Fibroblast of skin of right quadriceps (primary cell): ENCODE measurements at regions not wholly inside any gene's neighbourhood (a gene's known extent, or its start where the extent isn't known, plus 50 kb on each side); places are given as distances from the start of the nearest gene placed in this dataset.
A peak's percentile ranks its signal among the peaks of the same experiment; 100 is the strongest.
"Not testable (repeated sequence)": the region's sequence is repeated elsewhere in the genome, so short reads cannot be mapped to it uniquely, and the experiment has no call there.

Experiments
- DNase-seq: peaks from one replicate; pipeline ENCODE4 v3.0.0-alpha.2; 2013

DNA sequence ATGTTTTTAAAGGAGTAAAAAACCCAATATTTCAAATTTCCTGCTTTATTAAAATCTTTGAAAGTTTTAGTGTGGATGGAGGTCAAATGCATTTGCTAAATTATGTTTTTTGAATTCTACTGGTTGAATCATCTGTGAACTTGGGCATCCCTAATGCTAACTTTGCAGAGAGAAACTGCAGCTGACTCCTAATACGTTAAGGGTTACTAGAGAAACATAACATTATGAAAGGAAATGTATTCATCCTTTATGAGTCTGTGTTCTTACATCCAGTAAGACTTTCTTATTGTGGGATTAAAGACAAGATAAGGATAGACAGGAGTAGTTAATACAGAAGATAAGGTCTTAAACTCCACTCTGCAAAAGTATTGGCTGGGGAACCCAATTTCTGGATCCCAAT is 140.6 kb downstream of the FAM124B start:
- DNase-seq = peak; percentile 35

DNA sequence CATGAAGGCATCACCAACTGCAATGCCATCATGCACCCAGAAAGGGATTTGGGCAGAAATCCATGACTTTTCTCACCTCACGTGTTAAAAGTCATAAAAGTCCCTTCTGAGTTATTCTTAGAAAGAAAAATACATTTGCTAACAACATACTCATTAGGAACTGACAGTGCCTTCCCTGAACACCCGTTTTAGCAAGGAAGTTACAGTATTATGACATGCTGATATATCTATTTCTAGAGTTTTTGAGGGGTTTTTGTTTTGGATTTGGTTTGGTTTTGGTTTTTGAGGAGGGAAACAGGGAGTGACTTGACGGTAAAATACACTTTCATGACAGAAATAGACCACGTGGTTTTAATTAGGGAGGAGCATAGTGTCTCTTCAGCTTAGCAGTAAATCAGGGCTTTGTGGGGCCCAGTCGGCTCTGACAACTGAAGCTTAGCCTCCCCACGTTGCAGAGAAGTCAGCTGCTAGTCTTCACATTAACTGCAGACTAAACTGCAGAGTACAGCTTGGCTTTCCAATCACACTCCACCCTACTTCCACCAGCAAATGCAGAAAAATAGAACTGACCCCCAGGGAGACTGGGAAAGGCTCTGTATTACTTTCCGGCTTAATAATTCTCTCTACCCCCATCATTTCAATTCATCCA is 141.4 kb downstream of the FAM124B start:
- peak; percentile 83 for DNase-seq

GRCh38 chr2:224259831-224260230 is 142.1 kb downstream of the FAM124B start:
- no peak for DNase-seq

DNA sequence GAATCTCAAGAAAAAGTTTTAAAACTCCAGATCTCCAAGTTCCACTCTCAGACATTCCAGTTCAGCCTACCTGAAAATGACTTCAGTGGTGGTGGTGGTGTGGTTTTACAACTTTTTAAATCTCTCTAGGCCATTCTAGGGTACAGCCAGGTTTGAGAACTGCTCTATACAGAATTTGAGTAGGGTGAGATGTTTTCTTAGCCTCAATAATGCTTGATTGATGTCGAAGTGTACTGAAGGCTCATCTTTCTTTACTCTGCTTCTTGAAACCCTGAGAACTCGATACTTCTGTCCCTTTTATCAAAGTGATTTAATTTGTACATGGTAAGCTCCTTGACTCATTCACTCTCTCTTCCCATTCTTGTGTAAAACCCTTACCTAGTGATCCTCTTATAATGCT is 143.8 kb downstream of the FAM124B start:
- no peak for DNase-seq

- DNase-seq = no peak
Measured at GRCh38 chr2:224257156-224257555, 144.8 kb downstream of the FAM124B start.

DNA sequence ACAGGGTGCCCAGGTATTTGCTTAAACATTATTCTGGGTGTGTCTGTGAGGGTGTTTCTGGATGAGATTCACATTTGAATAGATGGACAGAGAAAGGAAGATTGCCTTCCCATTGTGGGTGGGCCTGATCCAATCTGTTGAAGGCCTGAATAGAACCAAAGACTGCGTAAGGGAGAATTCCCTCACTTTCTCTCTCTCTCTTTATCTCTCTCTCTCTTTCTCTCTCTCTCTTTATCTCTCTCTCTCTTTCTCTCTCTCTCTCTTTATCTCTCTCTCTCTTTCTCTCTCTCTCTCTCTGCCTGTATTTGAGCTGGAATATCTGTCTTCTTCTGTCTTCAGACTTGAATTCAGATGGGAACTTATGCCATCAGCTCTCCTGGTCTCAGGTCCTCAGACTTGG is 148.4 kb downstream of the FAM124B start:
- no peak for DNase-seq

GRCh38 chr2:224252631-224253030 is 149.3 kb downstream of the FAM124B start:
- peak; percentile 86 for DNase-seq

- no peak for DNase-seq
Measured at GRCh38 chr2:224248944-224249371, 152.9 kb downstream of the FAM124B start.

DNA sequence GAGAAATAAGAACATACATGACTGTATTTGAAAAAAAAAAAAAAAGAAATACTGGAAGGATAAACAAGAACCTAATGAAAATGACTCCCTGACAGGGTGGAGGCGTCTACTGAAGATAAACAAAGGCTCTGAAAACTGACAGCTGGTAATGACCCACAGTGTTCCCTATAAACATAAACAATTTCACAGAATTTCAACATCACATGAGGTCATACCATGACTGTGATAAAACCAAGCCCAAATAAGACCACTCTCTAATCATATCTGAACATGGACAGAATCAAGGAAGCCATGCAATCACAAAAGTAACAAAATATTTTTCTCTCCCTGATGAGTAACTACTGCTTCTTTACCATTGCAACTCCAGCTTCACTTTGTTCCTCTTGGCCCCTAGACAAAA is 159.3 kb downstream of the FAM124B start:
- DNase-seq = no peak

DNA sequence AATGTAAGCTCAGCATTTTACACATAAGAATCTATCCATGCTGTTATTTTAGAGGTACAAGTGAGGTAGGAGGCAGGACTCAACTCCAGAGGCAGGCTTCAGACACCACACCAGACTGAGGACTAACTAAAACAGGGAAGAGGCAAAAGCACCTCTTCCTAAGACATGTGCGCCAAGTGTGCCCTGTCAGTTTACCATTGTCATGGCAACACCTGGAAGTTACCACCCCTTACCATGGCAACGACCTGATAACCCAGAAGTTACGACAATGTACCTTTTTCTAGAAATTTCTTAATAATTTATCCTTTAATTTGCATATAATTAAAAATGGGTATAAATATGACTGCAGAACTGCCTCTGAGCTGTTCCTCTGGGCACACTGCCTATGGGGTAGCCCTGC is 160.1 kb downstream of the FAM124B start:
- DNase-seq = no peak

- no peak for DNase-seq
Measured at GRCh38 chr2:224241001-224241400, 160.9 kb downstream of the FAM124B start.

- DNase-seq = no peak
Measured at GRCh38 chr2:224223851-224224555, 177.9 kb downstream of the FAM124B start.

DNA sequence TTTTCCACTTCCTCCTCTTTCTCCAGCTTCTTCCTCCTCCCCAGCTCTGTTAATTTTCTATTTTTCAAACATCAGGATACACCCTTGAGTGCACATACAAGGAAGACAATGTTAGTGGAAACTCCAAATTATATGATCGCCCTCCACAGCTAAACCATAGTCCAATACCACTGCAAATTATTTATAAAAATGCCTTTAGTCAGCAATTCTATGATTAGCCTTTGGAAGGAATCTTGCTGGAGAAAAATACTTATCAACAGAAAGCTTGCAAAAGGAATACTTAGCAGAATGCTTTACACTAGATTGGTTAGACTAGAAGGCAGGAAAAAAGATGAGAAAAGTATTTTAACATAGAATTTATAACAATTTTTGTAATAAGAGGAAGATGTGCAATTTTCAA is 178.9 kb downstream of the FAM124B start:
- DNase-seq = no peak

GRCh38 chr2:224222291-224222690 is 179.6 kb downstream of the FAM124B start:
- DNase-seq = peak; percentile 24

DNA sequence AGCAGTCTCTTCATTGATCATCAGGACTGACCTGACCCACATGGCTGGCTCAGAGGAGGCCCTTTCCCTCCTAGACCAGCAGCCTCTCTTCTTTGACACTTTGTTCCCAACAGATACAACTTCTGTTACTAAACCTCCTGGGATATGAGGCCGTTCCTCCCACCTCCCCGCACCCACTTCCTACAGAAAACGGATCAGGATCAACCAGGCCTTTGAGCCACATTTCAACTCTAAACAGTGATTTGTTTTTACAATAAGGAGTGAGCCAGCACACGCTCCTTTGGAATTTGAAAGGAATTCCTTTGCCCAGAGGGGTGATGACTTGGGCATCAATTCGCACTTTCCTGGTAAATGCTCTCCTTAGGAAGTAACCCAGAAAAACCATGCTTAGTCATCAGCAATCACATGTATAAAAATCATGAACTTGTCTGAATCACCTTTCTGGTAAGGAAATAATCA is 180.4 kb downstream of the FAM124B start:
- DNase-seq = peak; percentile 96

DNA sequence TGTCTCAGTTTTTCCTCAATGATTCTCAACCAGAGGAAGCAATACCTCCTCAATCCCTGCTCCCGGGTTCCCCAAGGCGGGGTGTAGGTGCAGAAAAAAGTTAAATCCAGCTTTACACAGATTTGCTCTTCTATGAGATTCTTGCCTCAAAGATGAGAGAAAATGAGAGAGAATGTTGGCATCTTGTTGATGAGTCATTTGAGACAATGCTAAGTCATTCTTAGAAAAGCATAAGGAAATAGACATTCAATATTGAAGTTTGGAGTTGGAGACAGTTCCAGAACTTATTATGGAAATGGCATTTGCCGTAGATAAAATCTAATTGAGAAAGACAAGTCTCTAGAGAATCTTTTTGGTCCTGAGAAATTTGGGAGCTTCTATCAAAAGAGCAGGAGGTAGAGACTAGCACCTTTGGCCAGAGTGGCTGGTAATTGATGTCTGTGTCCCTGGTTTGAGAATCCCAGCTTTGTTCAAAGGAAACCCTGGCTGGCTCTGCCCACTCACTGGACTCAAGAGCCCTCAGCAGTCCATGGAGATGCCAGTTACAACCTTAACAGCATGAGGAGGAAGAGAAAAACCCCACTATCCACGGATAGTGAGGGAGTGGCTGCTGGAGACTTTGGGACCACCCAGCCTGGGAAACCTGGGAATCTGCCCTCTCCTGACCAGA is 181.2 kb downstream of the FAM124B start:
- DNase-seq = peak; percentile 63

DNA sequence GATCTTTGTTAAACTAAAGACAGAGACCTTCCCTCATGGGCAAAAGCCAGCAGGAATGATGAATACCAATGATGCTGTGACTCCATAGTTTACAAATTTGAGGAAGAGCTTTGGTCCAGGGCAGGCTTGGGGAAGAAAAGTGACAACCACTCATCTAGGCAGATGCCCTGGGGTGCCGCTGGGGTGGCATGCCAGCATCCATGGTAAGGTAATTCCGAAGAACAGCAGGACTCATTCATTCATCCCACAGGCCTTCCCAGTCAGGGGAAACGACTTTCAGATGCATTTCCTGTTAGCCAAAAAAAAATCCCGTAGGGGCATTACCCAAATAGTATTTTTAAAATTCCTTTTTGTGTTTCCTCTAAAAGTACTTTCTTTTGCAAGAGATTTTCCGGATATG is 180.7 kb upstream of the SERPINE2 start:
- DNase-seq = no peak

- DNase-seq = peak; percentile 41
Measured at GRCh38 chr2:224217962-224218347, 178.9 kb upstream of the SERPINE2 start.

- no peak for DNase-seq
Measured at GRCh38 chr2:224217233-224217961, 178.3 kb upstream of the SERPINE2 start.

DNA sequence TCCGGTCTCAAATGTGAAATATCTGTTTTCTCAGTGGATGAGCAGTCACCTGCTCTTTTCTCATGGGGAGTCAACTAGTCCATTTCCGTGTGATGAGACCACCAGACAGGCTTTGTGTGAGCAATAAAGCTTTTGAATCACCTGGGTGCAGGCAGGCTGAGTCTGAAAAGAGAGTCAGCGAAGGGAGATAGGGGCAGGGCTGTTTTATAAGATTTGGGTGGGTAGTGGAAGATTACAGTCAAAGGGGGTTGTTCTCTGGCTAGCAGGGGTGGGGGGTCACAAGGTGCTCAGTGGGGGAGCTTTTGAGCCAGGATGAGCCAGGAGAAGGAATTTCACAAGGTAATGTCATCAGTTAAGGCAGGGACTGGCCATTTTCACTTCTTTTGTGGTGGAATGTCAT is 176.5 kb upstream of the SERPINE2 start:
- DNase-seq = not testable (repeated sequence)

- DNase-seq = no peak
Measured at GRCh38 chr2:224213396-224213795, 174.3 kb upstream of the SERPINE2 start.

DNA sequence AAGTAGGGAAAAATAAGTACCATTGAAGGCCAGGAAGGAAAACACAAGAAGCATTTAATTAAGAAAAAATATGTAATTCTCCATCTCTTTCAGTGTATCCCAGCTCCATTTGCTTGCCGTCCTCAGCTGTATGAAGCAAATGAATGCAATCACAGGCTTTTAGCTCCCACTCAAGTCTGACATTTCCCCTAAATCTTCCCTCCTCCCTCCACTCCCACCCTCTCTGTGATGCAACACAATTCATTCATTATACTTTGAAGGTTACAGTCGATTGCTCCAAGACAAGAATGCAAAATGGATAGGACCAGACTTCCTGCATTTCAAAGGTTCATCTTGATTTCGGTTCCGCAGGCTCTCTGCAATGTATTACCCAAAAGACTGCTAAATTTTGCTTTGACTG is 172.7 kb upstream of the SERPINE2 start:
- peak; percentile 44 for DNase-seq

GRCh38 chr2:224211181-224211480 is 172.0 kb upstream of the SERPINE2 start:
- peak; percentile 45 for DNase-seq
